H9 (cell line): ENCODE measurements at regions not wholly inside any gene's neighbourhood (a gene's known extent, or its start where the extent isn't known, plus 50 kb on each side); places are given as distances from the start of the nearest gene placed in this dataset.

Experiments
- DNase-seq: peaks from one replicate; pipeline ENCODE4 v3.0.0-alpha.2; 2017
- H2AFZ ChIP-seq: one replicate; pipeline ENCODE4 v1.6.1; 2013; ENCODE audit warnings: mild to moderate bottlenecking, low read length, control low read depth, moderate library complexity
- H2AK5ac ChIP-seq: 2 replicates; pipeline ENCODE4 v1.6.1; 2013; ENCODE audit warnings: low read length, control low read depth, mixed read lengths; ENCODE audit not compliant: insufficient read length
- H2BK120ac ChIP-seq: one replicate; pipeline ENCODE4 v1.6.1; 2013; ENCODE audit warnings: low read depth, mild to moderate bottlenecking, low read length, control low read depth, inconsistent platforms; ENCODE audit not compliant: poor library complexity, severe bottlenecking
- H2BK12ac ChIP-seq: 2 replicates; pipeline ENCODE4 v1.6.1; 2013; ENCODE audit warnings: low read length, control low read depth, mixed read lengths, low read depth; ENCODE audit not compliant: insufficient read length
- H2BK15ac ChIP-seq: 2 replicates; pipeline ENCODE4 v1.6.1; 2013; ENCODE audit warnings: low read depth, low read length, control low read depth
- H2BK20ac ChIP-seq: one replicate; pipeline ENCODE4 v1.6.1; 2013; ENCODE audit warnings: low read depth, mild to moderate bottlenecking, low read length, control low read depth, inconsistent platforms; ENCODE audit not compliant: poor library complexity, severe bottlenecking
- H2BK5ac ChIP-seq: 2 replicates; pipeline ENCODE4 v1.6.1; 2013; ENCODE audit warnings: low read length, control low read depth, mixed read lengths; ENCODE audit not compliant: insufficient read length
- H3K14ac ChIP-seq: 2 replicates; pipeline ENCODE4 v1.6.1; 2013; ENCODE audit warnings: low read length, control low read depth; ENCODE audit not compliant: insufficient read depth
- H3K18ac ChIP-seq: 2 replicates; pipeline ENCODE4 v1.6.1; 2013; ENCODE audit warnings: low read depth, mild to moderate bottlenecking, mixed read lengths, low read length, control low read depth; ENCODE audit not compliant: insufficient read length
- H3K23ac ChIP-seq: 2 replicates; pipeline ENCODE4 v1.6.1; 2013; ENCODE audit warnings: low read length, control low read depth, mixed read lengths, low read depth; ENCODE audit not compliant: insufficient read length
- H3K23me2 ChIP-seq: 2 replicates; pipeline ENCODE4 v1.6.1; 2013; ENCODE audit warnings: low read depth, mild to moderate bottlenecking, mixed read lengths, low read length, control low read depth; ENCODE audit not compliant: insufficient read length, poor library complexity, severe bottlenecking
- H3K27ac ChIP-seq: 2 replicates; pipeline ENCODE4 v1.5.1; 2013; ENCODE audit warnings: low read length, control low read depth, mixed read lengths, low read depth; ENCODE audit not compliant: insufficient read length
- H3K27me3 ChIP-seq: 2 replicates; pipeline ENCODE4 v1.6.1; 2013; ENCODE audit warnings: low read length, control low read depth, inconsistent platforms; ENCODE audit not compliant: insufficient read depth
- H3K4ac ChIP-seq: 2 replicates; pipeline ENCODE4 v1.6.1; 2013; ENCODE audit warnings: low read depth, mild to moderate bottlenecking, control low read depth, inconsistent platforms, low read length, moderate library complexity
- H3K4me1 ChIP-seq: 2 replicates; pipeline ENCODE4 v1.6.1; 2013; ENCODE audit warnings: low read length, control low read depth, inconsistent platforms; ENCODE audit not compliant: insufficient read depth
- H3K4me2 ChIP-seq: 2 replicates; pipeline ENCODE4 v1.6.1; 2013; ENCODE audit warnings: low read length, control low read depth, mixed read lengths; ENCODE audit not compliant: insufficient read length, insufficient read depth
- H3K56ac ChIP-seq: 2 replicates; pipeline ENCODE4 v1.6.1; 2013; ENCODE audit warnings: low read depth, mild to moderate bottlenecking, mixed read lengths, low read length, control low read depth; ENCODE audit not compliant: insufficient read length
- H3K79me1 ChIP-seq: 2 replicates; pipeline ENCODE4 v1.6.1; 2013; ENCODE audit warnings: low read depth, mild to moderate bottlenecking, moderate library complexity, low read length, control low read depth, inconsistent platforms; ENCODE audit not compliant: insufficient read depth, poor library complexity, severe bottlenecking
- H3K79me2 ChIP-seq: 2 replicates; pipeline ENCODE4 v1.6.1; 2013; ENCODE audit warnings: low read length, control low read depth, inconsistent platforms; ENCODE audit not compliant: insufficient read depth
- H3K9ac ChIP-seq: 2 replicates; pipeline ENCODE4 v1.6.1; 2013; ENCODE audit warnings: low read length, control low read depth, mixed read lengths; ENCODE audit not compliant: insufficient read length; ENCODE audit errors: extremely low read depth
- H3K9me3 ChIP-seq: one replicate; pipeline ENCODE4 v1.6.1; 2013; ENCODE audit warnings: low read depth, low read length, inconsistent platforms; ENCODE audit not compliant: control insufficient read depth
- H3T11ph ChIP-seq: one replicate; pipeline ENCODE4 v1.6.1; 2013; ENCODE audit warnings: mild to moderate bottlenecking, low read length, control low read depth, inconsistent platforms
- H4K20me1 ChIP-seq: one replicate; pipeline ENCODE4 v1.6.1; 2013; ENCODE audit not compliant: control insufficient read depth, insufficient read length, insufficient read depth
- H4K5ac ChIP-seq: 2 replicates; pipeline ENCODE4 v1.6.1; 2013; ENCODE audit warnings: low read depth, mild to moderate bottlenecking, mixed read lengths, low read length, control low read depth; ENCODE audit not compliant: insufficient read length
- H4K8ac ChIP-seq: replicated peaks from 2 replicates; pipeline ENCODE4 v1.6.1; 2013; ENCODE audit warnings: low read length, control low read depth, mixed read lengths, low read depth; ENCODE audit not compliant: insufficient read length
- H4K91ac ChIP-seq: 2 replicates; pipeline ENCODE4 v1.6.1; 2013; ENCODE audit warnings: low read depth, mild to moderate bottlenecking, moderate library complexity, mixed read lengths, low read length, control low read depth; ENCODE audit not compliant: insufficient read length
- H3K27ac Mint-ChIP-seq, 3 experiments: 2 replicates in 2 of 3; 3 replicates in 1 of 3; pipeline ENCODE4 v1.8.0; 2020 to 2021; ENCODE audit warnings: mixed read lengths in 3 of 3, mild to moderate bottlenecking in 1 of 3, moderate library complexity in 1 of 3
- H3K27me3 Mint-ChIP-seq: 2 replicates; pipeline ENCODE4 v1.8.0; 2021; ENCODE audit warnings: low read depth, mild to moderate bottlenecking, moderate library complexity, mixed read lengths
- H3K36me3 Mint-ChIP-seq, 3 experiments: 2 replicates in 2 of 3; 3 replicates in 1 of 3; pipeline ENCODE4 v1.8.0; 2020 to 2021; ENCODE audit warnings: low read depth in 3 of 3, mixed read lengths in 3 of 3; ENCODE audit not compliant: insufficient read depth in 1 of 3
- H3K4me1 Mint-ChIP-seq, 2 experiments: 2 replicates each; pipeline ENCODE4 v1.8.0; 2020; ENCODE audit warnings: mixed read lengths in 2 of 2
- H3K4me3 Mint-ChIP-seq, 2 experiments: 2 replicates in 1 of 2; 3 replicates in 1 of 2; pipeline ENCODE4 v1.8.0; 2020 to 2021; ENCODE audit warnings: mild to moderate bottlenecking in 2 of 2, mixed read lengths in 2 of 2, moderate library complexity in 1 of 2
- H3K9me3 Mint-ChIP-seq, 2 experiments: 2 replicates in 1 of 2; 3 replicates in 1 of 2; pipeline ENCODE4 v1.8.0; 2020; ENCODE audit warnings: mild to moderate bottlenecking in 2 of 2, mixed read lengths in 2 of 2, moderate library complexity in 1 of 2
- WGBS: extraction: QIAGEN DNeasy Blood & Tissue Kit; methylation state at CpG from one replicate; pipeline ENCODE4 v1.1.7; 2013; ENCODE audit warnings: missing lambda C conversion rate, low lambda C conversion rate, mixed read lengths; ENCODE audit not compliant: insufficient read length; ENCODE audit errors: extremely low coverage; 5-methylcytosine and 5-hydroxymethylcytosine counted together
- TF ChIP-seq, protein P1 (sequence below): fragments of 200-600 bp; sonication (generic); conservative IDR thresholded peaks from 3 replicates; pipeline ENCODE4 v1.8.0; 2021; ENCODE audit warnings: antibody characterized with exemption, mild to moderate bottlenecking

DNA sequence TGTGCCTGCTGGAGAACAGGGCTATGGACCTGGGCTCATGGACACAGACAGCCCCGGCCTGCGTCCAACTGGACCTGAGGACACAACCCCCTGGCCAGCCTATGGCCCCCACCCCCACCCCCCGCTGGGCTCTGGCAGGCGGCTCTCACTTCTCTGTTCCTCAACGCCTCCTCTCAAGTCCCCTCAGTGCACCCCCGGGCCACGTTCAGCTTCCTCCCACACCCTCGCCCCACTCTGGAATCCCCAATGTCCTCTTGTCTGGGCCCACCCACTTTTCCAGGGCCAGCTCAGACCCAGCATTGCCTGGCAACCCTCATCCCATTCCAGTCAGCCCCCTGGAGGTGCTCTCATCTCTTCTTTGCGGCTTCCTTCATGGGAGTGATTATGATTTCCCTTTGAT lies 130.2 kb upstream of the SPACA7 start:
- DNase-seq: no peak
- no CpG with 5 or more reads among the region's 9 CpGs for WGBS
- peaks cover 12 to 14% of the 10 kb centered on the region in 2 experiments for H3K4me1 Mint-ChIP-seq
- no peak overlapping the region for H2AK5ac ChIP-seq
- no peak overlapping the region for H3K56ac ChIP-seq
- H2BK12ac ChIP-seq: no peak overlapping the region
- no peak overlapping the region for H3K27ac Mint-ChIP-seq
- no peaks in the 10 kb centered on the region for H3K79me2 ChIP-seq
- no peak overlapping the region for H2BK15ac ChIP-seq
- H3K9ac ChIP-seq: no peak overlapping the region
- no peak overlapping the region for H3K4ac ChIP-seq
- no peak overlapping the region for H2BK20ac ChIP-seq
- H3K23ac ChIP-seq: no peak overlapping the region
- H2AFZ ChIP-seq: no peak overlapping the region
- H3K18ac ChIP-seq: no peak overlapping the region
- H3K27me3 ChIP-seq: no peaks in the 10 kb centered on the region
- no peaks in the 10 kb centered on the region for H3K9me3 ChIP-seq
- H2BK5ac ChIP-seq: no peak overlapping the region
- peaks cover 28% of the 10 kb centered on the region for H3K27me3 Mint-ChIP-seq
- no peak overlapping the region for H4K91ac ChIP-seq
- no peaks in the 10 kb centered on the region for H3K36me3 Mint-ChIP-seq
- H3K4me3 Mint-ChIP-seq: no peak overlapping the region
- no peak overlapping the region for H3T11ph ChIP-seq
- no peaks in the 10 kb centered on the region for H4K20me1 ChIP-seq
- TF ChIP-seq, protein P1, sequence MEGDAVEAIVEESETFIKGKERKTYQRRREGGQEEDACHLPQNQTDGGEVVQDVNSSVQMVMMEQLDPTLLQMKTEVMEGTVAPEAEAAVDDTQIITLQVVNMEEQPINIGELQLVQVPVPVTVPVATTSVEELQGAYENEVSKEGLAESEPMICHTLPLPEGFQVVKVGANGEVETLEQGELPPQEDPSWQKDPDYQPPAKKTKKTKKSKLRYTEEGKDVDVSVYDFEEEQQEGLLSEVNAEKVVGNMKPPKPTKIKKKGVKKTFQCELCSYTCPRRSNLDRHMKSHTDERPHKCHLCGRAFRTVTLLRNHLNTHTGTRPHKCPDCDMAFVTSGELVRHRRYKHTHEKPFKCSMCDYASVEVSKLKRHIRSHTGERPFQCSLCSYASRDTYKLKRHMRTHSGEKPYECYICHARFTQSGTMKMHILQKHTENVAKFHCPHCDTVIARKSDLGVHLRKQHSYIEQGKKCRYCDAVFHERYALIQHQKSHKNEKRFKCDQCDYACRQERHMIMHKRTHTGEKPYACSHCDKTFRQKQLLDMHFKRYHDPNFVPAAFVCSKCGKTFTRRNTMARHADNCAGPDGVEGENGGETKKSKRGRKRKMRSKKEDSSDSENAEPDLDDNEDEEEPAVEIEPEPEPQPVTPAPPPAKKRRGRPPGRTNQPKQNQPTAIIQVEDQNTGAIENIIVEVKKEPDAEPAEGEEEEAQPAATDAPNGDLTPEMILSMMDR: no peak
- no peak overlapping the region for H2BK120ac ChIP-seq
- H3K4me1 ChIP-seq: no peaks in the 10 kb centered on the region; the same call in 1 of the 2 replicates
- no peak overlapping the region for H4K8ac ChIP-seq
- H3K4me2 ChIP-seq: no peak overlapping the region
- no peak overlapping the region for H4K5ac ChIP-seq
- no peak overlapping the region; the same call in 1 of the 2 replicates for H3K14ac ChIP-seq
- H3K9me3 Mint-ChIP-seq: no peaks in the 10 kb centered on the region
- no peak overlapping the region for H3K27ac ChIP-seq
- no peaks in the 10 kb centered on the region for H3K79me1 ChIP-seq
- H3K23me2 ChIP-seq: no peaks in the 10 kb centered on the region
